ENCODE measurements at regions not wholly inside any gene's neighbourhood (a gene's known extent, or its start where the extent isn't known, plus 50 kb on each side); places are given as distances from the start of the nearest gene placed in this dataset.
"Not testable (repeated sequence)": the region's sequence is repeated elsewhere in the genome, so short reads cannot be mapped to it uniquely, and the experiment has no call there.

DNA sequence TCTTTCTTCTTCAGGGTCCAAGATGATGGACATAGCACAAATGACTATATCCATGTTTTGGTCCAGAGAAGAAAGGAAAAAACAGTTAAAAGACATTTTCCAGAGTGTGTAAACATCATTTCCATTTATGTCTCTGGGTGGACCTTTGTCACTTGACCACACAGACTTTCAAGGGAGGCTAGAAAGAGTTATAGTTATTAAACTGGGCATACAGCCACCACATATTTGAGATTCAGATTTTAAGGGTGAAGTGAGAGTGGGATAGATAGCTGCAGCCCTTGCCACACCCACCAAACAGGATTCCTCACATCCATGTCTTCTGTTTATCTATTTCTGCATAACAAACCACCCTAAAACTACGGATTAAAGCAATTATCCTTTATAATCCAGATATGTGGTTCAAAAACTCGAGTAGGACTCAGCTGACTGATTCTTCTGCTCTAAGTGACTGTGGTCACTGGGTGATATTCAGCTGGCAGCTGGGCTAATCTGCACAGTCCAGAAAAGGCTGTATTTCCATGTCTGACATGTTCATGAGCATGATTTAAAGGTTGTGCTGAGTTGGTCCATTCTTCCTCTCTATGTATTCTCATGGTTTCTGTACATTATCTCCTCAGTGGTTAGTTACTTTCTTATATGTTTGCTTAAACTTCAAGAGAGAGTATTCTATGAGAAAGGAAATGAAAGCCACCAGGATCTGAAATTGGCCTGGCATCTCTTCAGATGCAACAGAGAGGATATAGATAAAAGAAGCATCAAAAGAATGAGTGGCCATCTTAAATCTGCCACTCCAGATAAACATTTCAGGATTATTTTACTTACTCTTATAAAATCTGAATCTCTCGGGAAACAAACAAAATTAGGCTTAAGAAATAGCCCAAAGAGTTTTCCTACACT, 459.8 kb upstream of the CTSO start:
- no peak for DNase-seq (ENCODE audit: low read depth, low spot score)
- in situ Hi-C loops (cut with HindIII; ENCODE audit: low pct_unique_long_range_greater_than_20kb, low sequenced_read_pairs): no loop called here

DNA sequence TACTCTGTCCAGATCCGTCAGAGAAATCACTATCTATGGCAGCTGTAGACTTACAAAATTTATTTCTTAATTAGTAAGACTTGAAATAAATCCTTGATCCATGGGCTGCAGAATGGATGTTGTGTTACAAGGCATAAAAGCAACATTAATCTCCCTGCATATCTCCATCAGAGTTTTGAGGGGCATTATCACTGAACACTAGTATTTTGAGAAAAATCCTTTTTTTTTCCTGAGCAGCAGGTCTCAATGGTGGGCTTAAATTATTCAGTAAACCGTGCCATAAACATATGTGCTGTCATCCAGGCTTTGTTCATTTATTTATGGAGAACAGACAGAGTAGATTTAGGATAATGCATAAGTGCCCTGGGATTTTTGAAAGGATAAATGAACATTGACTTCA, 457.9 kb upstream of the CTSO start:
- no peak for DNase-seq (ENCODE audit: low read depth, low spot score)
- in situ Hi-C loops (cut with HindIII; ENCODE audit: low pct_unique_long_range_greater_than_20kb, low sequenced_read_pairs): no loop called here

DNA sequence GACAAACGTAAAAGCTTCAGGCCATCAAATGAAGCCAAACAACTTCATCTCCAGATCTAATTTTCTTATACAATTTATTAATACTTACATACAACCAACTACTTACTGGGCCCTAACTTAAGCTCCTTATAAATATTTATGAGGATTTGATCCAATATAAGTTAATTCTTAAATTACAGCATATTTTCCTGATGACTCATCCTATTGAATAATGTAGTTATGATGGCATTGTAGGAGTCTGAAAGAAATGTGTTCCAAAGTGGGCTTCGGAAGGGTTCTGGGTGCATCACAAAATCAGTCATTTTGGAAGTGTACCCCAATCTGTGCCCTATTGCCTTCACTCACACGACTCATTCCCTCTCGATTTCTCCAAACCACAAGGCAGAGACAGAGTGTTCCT, 455.1 kb upstream of the CTSO start:
- no peak for DNase-seq (ENCODE audit: low read depth, low spot score)
- in situ Hi-C loops (cut with HindIII; ENCODE audit: low pct_unique_long_range_greater_than_20kb, low sequenced_read_pairs): no loop called here

DNA sequence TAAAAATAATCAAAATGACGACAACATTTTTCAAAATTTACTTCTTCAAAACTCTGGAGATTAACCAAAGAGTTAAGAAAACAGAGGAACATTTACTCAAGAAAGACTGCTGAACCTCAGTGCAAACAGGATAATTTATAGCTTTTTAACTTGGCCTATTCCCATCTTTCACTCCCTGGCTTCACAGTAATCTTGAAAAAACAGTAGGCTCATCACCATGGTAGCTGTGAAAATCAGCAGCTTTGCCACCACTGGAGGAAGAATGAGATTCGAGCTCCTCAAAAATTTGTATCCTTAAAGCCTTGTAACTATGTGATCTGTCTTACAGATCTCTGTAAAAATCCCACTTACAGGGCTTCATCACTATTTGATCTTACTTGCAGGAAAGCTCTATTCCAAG, 447.7 kb upstream of the CTSO start:
- in situ Hi-C loops (cut with HindIII; ENCODE audit: low pct_unique_long_range_greater_than_20kb, low sequenced_read_pairs): no loop called here

DNA sequence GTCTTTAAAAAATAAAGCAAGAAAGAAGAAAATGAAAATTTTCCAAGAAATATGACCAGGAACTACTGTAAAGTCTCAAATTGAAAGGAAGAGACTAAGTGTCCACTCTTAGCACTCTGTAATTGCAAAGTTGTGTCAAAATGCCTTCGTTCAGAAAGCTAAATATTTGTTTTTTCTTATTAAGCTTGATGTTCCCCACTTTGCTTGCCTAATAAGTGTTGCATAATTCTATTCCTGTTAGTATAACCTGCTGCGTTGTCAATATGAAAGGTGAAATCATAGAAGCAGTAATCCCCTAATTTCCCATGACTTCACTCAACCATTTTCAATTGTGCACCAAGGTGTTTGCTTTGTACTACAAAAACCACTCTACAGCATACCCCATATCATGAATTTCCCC, 442.9 kb upstream of the CTSO start:
- DNase-seq (ENCODE audit: low read depth, low spot score): no peak
- in situ Hi-C loops (cut with HindIII; ENCODE audit: low pct_unique_long_range_greater_than_20kb, low sequenced_read_pairs): no loop called here

More for the DNA sequence above, 447.7 kb upstream of the CTSO start:
- DNase-seq (ENCODE audit: low read depth, low spot score): no peak

DNA sequence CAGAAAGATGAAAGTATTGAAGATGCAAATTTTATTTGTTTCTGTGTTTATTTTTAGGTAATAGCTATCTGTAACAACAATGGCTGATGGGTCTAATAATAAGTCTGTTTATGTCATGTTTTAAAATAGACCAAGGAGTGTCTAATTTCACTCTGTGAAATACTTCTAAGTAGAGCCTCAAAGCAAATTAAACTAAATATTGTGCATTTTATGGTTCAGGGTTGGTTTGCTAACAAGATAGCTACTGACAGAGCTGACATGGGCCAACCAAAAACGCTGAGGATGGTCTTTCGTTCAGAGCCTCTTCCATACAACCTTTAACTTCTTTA, 437.6 kb upstream of the CTSO start:
- DNase-seq (ENCODE audit: low read depth, low spot score): no peak
- in situ Hi-C loops (cut with HindIII; ENCODE audit: low pct_unique_long_range_greater_than_20kb, low sequenced_read_pairs): no loop called here

DNA sequence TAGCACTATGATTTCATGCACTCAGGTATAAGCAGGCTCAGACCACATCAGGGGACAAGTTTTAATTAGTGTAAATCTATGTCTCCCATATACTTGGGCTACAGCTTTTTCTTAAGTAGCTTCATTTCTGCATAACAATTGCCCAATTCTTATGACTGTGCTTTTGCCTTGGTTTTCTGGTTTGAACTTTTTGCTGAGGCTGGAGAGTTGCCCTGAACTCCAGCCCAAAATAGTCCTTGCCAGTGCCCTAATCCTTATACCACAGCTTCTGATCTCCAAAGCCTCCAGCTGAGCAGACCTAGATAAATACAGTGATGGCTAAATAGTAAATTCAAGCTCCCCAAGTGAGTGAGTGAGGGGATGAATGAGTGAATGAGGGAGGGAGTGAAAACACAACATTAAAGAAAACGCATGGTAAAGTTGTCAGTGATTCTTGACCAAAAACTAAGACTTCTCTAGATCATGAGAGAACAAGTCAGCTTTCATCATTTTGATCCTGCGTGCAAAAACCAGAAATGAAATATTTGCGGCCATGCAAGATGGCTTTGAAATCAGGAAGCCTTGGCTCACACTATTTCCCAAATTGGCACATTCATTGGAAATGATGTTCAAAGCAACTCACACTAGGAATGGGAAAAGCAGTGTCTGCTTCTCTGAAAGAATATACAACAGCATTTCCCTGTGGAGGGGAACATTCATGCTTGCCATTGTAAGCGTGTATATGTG, 437.1 kb upstream of the CTSO start:
- no peak for DNase-seq (ENCODE audit: low read depth, low spot score)
- in situ Hi-C loops (cut with HindIII; ENCODE audit: low pct_unique_long_range_greater_than_20kb, low sequenced_read_pairs): no loop called here

GRCh38 chr4:156388826-156389225, 435.2 kb upstream of the CTSO start:
- in situ Hi-C loops (cut with HindIII; ENCODE audit: low pct_unique_long_range_greater_than_20kb, low sequenced_read_pairs): no loop called here
- DNase-seq (ENCODE audit: low read depth, low spot score): no peak

- peak; percentile 44 for DNase-seq (ENCODE audit: low read depth, low spot score)
- in situ Hi-C loops (cut with HindIII; ENCODE audit: low pct_unique_long_range_greater_than_20kb, low sequenced_read_pairs): no loop called here
These were observed 424.5 kb upstream of the CTSO start for GRCh38 chr4:156378033-156378665.

DNA sequence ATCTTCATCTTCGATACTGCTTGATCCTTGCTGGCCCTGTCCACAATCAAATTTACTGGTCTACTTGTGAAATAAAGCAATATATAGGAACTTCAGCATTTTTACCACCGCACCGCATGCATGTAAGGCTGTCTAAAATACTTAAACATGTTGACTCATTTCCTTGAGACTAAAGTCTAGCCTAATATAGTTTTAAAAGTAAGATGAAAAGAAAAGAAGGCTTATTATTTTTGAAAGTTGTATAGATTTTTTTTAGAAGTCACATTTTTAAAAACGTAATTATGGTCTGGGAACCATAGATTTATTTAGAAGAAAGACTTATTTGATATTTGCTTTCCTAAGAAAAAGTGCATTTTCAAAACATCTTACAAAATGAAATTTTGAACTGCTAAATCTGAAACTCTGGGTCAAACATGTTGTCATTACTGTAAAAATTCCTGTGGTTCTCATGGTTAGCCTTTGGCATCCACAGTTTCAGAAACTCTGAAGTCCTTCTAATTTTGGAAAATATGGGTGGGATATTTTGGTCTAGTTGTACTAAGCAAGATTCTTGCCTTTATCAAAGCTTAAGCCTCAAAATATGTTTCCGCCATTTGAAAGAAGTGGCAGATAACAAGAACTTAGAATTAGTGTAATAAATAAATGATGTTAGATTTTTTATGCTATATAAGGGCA, 423.5 kb upstream of the CTSO start:
- in situ Hi-C loops (cut with HindIII; ENCODE audit: low pct_unique_long_range_greater_than_20kb, low sequenced_read_pairs): no loop called here
- DNase-seq (ENCODE audit: low read depth, low spot score): no peak

- in situ Hi-C loops (cut with HindIII; ENCODE audit: low pct_unique_long_range_greater_than_20kb, low sequenced_read_pairs): no loop called here
- DNase-seq (ENCODE audit: low read depth, low spot score): no peak
These were observed 421.2 kb upstream of the CTSO start for GRCh38 chr4:156374894-156375293.

DNA sequence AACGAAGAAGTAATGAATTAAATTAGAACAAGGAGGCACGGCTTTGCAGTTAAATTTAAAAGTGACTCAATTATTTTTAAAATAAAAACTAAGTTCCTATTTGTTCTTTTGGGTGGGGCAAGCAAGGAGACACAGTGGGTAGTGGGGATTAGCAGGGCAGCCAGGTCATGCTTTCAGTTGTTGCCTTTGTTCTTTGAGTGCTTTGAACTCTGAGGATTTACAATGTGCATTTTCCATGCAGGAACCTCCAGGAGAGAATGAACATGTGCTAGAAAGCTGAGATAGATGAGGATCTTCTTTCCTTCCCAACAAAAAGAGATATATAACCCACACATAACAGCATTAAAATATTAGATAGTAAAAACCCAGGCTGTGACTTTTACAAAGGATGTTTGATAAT, 420.4 kb upstream of the CTSO start:
- no peak for DNase-seq (ENCODE audit: low read depth, low spot score)
- in situ Hi-C loops (cut with HindIII; ENCODE audit: low pct_unique_long_range_greater_than_20kb, low sequenced_read_pairs): no loop called here

DNA sequence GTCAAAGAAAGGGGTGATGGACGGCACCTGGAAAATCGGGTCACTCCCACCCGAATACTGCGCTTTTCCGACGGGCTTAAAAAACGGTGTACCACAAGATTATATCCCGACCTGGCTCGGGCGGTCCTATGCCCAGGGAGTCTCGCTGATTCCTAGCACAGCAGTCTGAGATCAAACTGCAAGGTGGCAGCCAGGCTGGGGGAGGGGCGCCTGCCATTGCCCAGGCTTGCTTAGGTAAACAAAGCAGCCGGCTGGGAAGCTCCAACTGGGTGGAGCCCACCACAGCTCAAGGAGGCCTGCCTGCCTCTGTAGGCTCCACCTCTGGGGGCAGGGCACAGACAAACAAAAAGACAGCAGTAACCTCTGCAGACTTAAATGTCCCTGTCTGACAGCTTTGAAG, 413.8 kb upstream of the CTSO start:
- DNase-seq (ENCODE audit: low read depth, low spot score); in situ Hi-C loops (cut with HindIII; ENCODE audit: low pct_unique_long_range_greater_than_20kb, low sequenced_read_pairs): not testable (repeated sequence)

GRCh38 chr4:156362581-156362980, 408.9 kb upstream of the CTSO start:
- no peak for DNase-seq (ENCODE audit: low read depth, low spot score)

GRCh38 chr4:156347412-156348075, 393.9 kb upstream of the CTSO start:
- in situ Hi-C loops (cut with HindIII; ENCODE audit: low pct_unique_long_range_greater_than_20kb, low sequenced_read_pairs): no loop called here

More at GRCh38 chr4:156362581-156362980, 408.9 kb upstream of the CTSO start:
- in situ Hi-C loops (cut with HindIII; ENCODE audit: low pct_unique_long_range_greater_than_20kb, low sequenced_read_pairs): no loop called here

DNA sequence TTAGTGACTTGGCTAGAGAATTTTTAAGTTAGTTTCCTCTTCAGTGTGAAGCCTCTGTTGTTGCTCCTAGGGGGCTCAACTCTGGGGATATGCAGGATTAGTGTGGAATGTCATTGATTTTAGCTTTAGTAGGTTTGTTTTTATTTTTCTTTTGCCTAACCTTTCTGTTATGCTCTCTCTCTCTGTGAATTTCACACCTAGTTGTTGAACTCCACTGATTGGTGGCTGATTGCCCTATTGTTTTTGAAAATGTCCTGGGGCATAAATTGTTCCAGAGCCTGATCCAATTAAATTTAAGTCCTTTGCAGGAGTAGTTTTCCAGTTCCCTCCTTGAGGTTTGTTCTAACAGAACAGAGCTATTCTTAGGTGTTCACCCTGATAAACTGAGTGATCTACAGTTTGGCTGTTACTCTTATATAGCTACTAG, 393.3 kb upstream of the CTSO start:
- DNase-seq (ENCODE audit: low read depth, low spot score): no peak
- in situ Hi-C loops (cut with HindIII; ENCODE audit: low pct_unique_long_range_greater_than_20kb, low sequenced_read_pairs): no loop called here

More at GRCh38 chr4:156347412-156348075, 393.9 kb upstream of the CTSO start:
- no peak for DNase-seq (ENCODE audit: low read depth, low spot score)

GRCh38 chr4:156344397-156344796, 390.7 kb upstream of the CTSO start:
- in situ Hi-C loops (cut with HindIII; ENCODE audit: low pct_unique_long_range_greater_than_20kb, low sequenced_read_pairs): no loop called here
- DNase-seq (ENCODE audit: low read depth, low spot score): no peak

GRCh38 chr4:156336511-156336910, 382.8 kb upstream of the CTSO start:
- in situ Hi-C loops (cut with HindIII; ENCODE audit: low pct_unique_long_range_greater_than_20kb, low sequenced_read_pairs): no loop called here
- DNase-seq (ENCODE audit: low read depth, low spot score): no peak
